ENCODE measurements at regions not wholly inside any gene's neighbourhood (a gene's known extent, or its start where the extent isn't known, plus 50 kb on each side); places are given as distances from the start of the nearest gene placed in this dataset.

GRCh38 chr1:233487408-233487807, 126.5 kb upstream of the KCNK1 start:
- no peak for TF ChIP-seq ZFX (IDR thresholded peaks at IDR 0.05)
- TF ChIP-seq, protein P1, sequence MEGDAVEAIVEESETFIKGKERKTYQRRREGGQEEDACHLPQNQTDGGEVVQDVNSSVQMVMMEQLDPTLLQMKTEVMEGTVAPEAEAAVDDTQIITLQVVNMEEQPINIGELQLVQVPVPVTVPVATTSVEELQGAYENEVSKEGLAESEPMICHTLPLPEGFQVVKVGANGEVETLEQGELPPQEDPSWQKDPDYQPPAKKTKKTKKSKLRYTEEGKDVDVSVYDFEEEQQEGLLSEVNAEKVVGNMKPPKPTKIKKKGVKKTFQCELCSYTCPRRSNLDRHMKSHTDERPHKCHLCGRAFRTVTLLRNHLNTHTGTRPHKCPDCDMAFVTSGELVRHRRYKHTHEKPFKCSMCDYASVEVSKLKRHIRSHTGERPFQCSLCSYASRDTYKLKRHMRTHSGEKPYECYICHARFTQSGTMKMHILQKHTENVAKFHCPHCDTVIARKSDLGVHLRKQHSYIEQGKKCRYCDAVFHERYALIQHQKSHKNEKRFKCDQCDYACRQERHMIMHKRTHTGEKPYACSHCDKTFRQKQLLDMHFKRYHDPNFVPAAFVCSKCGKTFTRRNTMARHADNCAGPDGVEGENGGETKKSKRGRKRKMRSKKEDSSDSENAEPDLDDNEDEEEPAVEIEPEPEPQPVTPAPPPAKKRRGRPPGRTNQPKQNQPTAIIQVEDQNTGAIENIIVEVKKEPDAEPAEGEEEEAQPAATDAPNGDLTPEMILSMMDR (conservative IDR thresholded peaks at IDR 0.05), result no peak
- no peak overlapping the region for H3K27ac ChIP-seq

- TF ChIP-seq, protein P1 (conservative IDR thresholded peaks at IDR 0.05), result no peak
- TF ChIP-seq ZFX (IDR thresholded peaks at IDR 0.05), result no peak
- H3K27ac ChIP-seq, result no peak overlapping the region
Observed at GRCh38 chr1:233489411-233489810, 124.5 kb upstream of the KCNK1 start.

DNA sequence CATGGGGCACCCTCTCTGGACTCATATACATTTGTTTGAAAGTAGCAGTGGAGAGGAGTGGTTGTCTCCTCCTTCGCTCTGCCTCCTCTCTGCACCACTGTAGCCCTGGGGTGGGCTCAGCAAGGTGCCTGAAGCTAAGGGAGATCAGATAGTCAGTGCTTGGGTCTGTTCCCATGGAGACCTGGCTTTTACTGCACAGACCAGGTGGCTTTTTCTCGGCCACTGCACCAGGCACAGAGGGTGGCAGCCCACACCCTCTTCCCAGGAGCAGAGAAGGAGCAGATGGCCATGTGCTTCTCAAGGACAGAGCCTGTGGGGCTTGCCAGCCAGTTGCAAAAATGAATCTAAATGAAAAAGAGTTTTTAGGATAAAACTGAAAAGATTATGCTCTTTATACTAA, 123.4 kb upstream of the KCNK1 start:
- TF ChIP-seq, protein P1 (conservative IDR thresholded peaks at IDR 0.05), result no peak
- no peak for TF ChIP-seq ZFX (IDR thresholded peaks at IDR 0.05)
- H3K27ac ChIP-seq, result no peak overlapping the region

DNA sequence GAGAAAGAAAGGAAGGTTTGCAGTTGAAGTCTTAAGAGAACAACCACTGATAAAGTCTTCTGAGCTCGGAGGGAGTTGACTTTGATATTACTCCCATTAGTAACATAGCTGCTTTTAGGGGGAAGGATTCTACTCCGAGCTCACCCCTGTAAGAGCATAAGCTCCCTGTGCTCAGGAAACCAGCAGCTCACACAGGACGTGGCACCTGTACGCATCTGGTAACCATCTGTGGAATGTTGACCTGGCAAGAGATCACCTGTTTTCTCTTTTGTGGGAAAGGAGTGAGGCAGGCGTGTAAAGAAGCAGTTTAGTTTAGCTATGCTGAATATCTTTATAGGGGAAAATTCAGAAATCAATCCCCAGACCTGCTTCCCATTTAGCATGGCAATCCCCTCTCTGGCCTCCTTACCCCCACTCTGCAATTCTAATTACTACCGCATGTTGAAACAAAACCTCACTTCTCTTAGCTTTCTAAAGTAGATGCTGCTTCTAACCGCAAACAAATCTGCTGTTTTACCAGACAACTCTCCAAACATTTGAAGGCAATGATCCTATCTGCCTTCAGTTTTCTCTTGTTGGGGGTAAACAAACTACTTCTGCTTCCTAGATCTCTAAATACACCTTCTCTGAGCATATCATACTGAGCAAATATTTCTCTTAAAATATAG, 121.8 kb upstream of the KCNK1 start:
- TF ChIP-seq, protein P1 (conservative IDR thresholded peaks at IDR 0.05), result no peak
- no peak for TF ChIP-seq ZFX (IDR thresholded peaks at IDR 0.05)
- no peak overlapping the region for H3K27ac ChIP-seq

- no peak overlapping the region for H3K27ac ChIP-seq
Observed at GRCh38 chr1:233496993-233497392, 116.9 kb upstream of the KCNK1 start.

DNA sequence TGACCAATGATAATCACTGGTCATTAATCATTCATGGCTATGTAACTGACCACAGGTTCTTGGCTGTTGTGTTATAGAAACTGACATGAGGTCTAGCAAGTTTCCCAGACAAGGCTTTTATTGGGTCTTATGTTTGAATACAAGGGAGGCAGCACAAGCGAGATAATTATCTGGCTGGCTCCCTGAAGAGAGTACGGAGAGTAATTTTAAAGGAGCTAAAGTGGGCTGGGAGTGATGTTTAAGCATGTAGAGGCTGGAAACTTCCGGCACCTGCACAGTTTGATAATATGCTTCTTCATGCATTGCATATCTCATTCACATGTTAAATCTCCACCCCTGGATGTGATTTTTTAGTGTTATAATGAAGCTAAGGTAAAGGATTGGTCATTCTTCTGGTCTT, 116.2 kb upstream of the KCNK1 start:
- TF ChIP-seq, protein P1 (conservative IDR thresholded peaks at IDR 0.05), result no peak
- TF ChIP-seq ZFX (IDR thresholded peaks at IDR 0.05), result no peak
- H3K27ac ChIP-seq, result no peak overlapping the region

More at GRCh38 chr1:233496993-233497392, 116.9 kb upstream of the KCNK1 start:
- no peak for TF ChIP-seq ZFX (IDR thresholded peaks at IDR 0.05)
- TF ChIP-seq, protein P1 (conservative IDR thresholded peaks at IDR 0.05), result no peak

GRCh38 chr1:233500106-233500505, 113.8 kb upstream of the KCNK1 start:
- no peak for TF ChIP-seq ZFX (IDR thresholded peaks at IDR 0.05)
- TF ChIP-seq, protein P1 (conservative IDR thresholded peaks at IDR 0.05), result no peak
- H3K27ac ChIP-seq, result no peak overlapping the region

Measured in C4-2B (cell line).